ENCODE measurements at regions not wholly inside any gene's neighbourhood (a gene's known extent, or its start where the extent isn't known, plus 50 kb on each side); places are given as distances from the start of the nearest gene placed in this dataset.

DNA sequence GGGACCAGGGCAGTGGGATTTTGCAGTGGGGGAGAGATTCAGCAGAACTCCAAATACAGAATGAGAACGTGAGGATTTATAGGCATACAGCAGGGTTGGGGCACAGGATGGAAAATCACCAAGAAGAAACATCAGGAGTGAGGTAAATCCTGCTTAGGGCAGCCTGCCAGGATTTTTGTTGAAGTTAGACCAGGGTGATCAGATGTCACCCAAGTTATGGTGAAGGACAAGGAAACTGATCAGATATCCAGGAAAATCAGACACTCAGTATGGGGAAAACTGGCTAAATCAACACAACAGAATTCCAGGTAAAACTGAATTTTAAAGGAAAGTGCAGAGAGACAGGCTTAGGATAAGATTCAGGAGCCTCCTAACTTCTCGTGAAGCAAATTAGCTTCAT is 682.4 kb downstream of the TMEM121 start:
- Histone ChIP-seq H3K27ac (ENCODE audit: insufficient read depth, low read depth, low read length) (no peak overlapping the region), H2AFZ (ENCODE audit: low read depth, low read length) (no peak overlapping the region), H3K79me2 (ENCODE audit: control insufficient read depth, insufficient read depth, low read length) (no peaks in the 10 kb centered on the region), H3K4me2 (ENCODE audit: insufficient read depth, low read length) (no peak overlapping the region), H3K36me3 (ENCODE audit: control insufficient read depth in 2 of 2, extremely low read depth in 1 of 2, insufficient read depth in 2 of 2, low read length in 2 of 2) (no peaks in the 10 kb centered on the region), H3K9ac (replicated peaks; ENCODE audit: extremely low read depth, insufficient read depth, low read length) (no peak overlapping the region), H3K27me3 (ENCODE audit: control insufficient read depth in 2 of 2, insufficient read depth in 2 of 2, low read length in 2 of 2) (no peaks in the 10 kb centered on the region), H3K9me1 (replicated peaks; ENCODE audit: control insufficient read depth, extremely low read depth, insufficient read depth, low read length) (no peaks in the 10 kb centered on the region), H3K4me3 (replicated peaks in 1 of 3; ENCODE audit: insufficient read depth in 1 of 3, low read depth in 1 of 3, low read length in 3 of 3) (no peak overlapping the region), H3K9me3 (replicated peaks; ENCODE audit: control insufficient read depth, insufficient read depth, low read length) (peaks cover 12% of the 10 kb centered on the region), H3K4me1 (ENCODE audit: control insufficient read depth, extremely low read depth, insufficient read depth, low read length) (no peaks in the 10 kb centered on the region), H4K20me1 (replicated peaks; ENCODE audit: control insufficient read depth, extremely low read depth, insufficient read depth, low read length) (no peaks in the 10 kb centered on the region)
- FAIRE-seq (no peak), DNase-seq (ENCODE audit: low read depth, low spot score) (no peak)
- ChIA-PET CTCF (no interaction called here), POLR2A (no interaction called here)
- intact Hi-C loops (cut with micrococcal nuclease) (no loop called here), dilution Hi-C loops (cut with MboI; ENCODE audit: extremely low pct_ligation_motif_present, low sequenced_read_pairs) (no loop called here)
- BruUV-seq (replicated peaks), result no TSS peak
- TF ChIP-seq MYC (IDR thresholded peaks at IDR 0.05; ENCODE audit: low read depth, low read length) (no peak), EZH2 (IDR thresholded peaks at IDR 0.05; ENCODE audit: borderline replicate concordance, low read depth, low read length, severe bottlenecking) (no peak)

DNA sequence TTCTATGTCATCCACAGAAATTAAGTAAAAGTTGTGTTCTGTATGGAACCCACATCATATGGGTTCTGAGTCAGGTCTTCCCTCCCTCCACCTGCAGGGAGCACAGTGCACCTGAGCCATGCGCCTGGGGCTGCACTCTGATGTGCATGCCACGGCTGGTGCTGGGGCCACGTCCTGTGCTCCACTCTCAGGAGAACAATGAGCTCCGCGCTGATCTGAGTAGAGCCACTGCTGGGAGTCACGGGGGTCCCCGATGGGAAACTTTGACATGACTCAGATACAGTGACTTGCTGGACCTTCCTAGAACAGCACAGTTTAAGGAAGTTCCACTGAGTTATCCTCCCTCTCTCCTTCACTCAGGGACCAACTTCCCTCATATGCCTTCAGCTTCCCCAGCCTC is 683.4 kb downstream of the TMEM121 start:
- ChIA-PET POLR2A (no interaction called here), CTCF (no interaction called here)
- Histone ChIP-seq H3K4me2 (ENCODE audit: insufficient read depth, low read length) (no peak overlapping the region), H3K4me3 (replicated peaks in 1 of 3; ENCODE audit: insufficient read depth in 1 of 3, low read depth in 1 of 3, low read length in 3 of 3) (no peak overlapping the region), H3K27ac (ENCODE audit: insufficient read depth, low read depth, low read length) (no peak overlapping the region), H3K79me2 (ENCODE audit: control insufficient read depth, insufficient read depth, low read length) (no peaks in the 10 kb centered on the region), H3K9me1 (replicated peaks; ENCODE audit: control insufficient read depth, extremely low read depth, insufficient read depth, low read length) (no peaks in the 10 kb centered on the region), H3K4me1 (ENCODE audit: control insufficient read depth, extremely low read depth, insufficient read depth, low read length) (no peaks in the 10 kb centered on the region), H3K36me3 (ENCODE audit: control insufficient read depth in 2 of 2, extremely low read depth in 1 of 2, insufficient read depth in 2 of 2, low read length in 2 of 2) (no peaks in the 10 kb centered on the region), H3K27me3 (ENCODE audit: control insufficient read depth in 2 of 2, insufficient read depth in 2 of 2, low read length in 2 of 2) (no peaks in the 10 kb centered on the region), H2AFZ (ENCODE audit: low read depth, low read length) (no peak overlapping the region), H4K20me1 (replicated peaks; ENCODE audit: control insufficient read depth, extremely low read depth, insufficient read depth, low read length) (no peaks in the 10 kb centered on the region), H3K9ac (replicated peaks; ENCODE audit: extremely low read depth, insufficient read depth, low read length) (no peak overlapping the region), H3K9me3 (replicated peaks; ENCODE audit: control insufficient read depth, insufficient read depth, low read length) (peaks cover 10% of the 10 kb centered on the region)
- FAIRE-seq (no peak), DNase-seq (ENCODE audit: low read depth, low spot score) (no peak)
- BruUV-seq (replicated peaks), result no TSS peak
- no peak for TF ChIP-seq FOS (IDR thresholded peaks at IDR 0.05; ENCODE audit: borderline replicate concordance, insufficient read depth, low read length)
- TF ChIP-seq POLR2A (IDR thresholded peaks at IDR 0.05; ENCODE audit: low read depth, low read length), result no peak
- TF ChIP-seq POLR2AphosphoS5 (IDR thresholded peaks at IDR 0.05; ENCODE audit: insufficient read depth, low read depth, low read length), result no peak
- TF ChIP-seq EZH2 (IDR thresholded peaks at IDR 0.05; ENCODE audit: borderline replicate concordance, low read depth, low read length, severe bottlenecking), result no peak
- TF ChIP-seq JUN (IDR thresholded peaks at IDR 0.05; ENCODE audit: borderline replicate concordance, insufficient read depth, insufficient read length, low read depth), result no peak
- TF ChIP-seq MAX (IDR thresholded peaks at IDR 0.05; ENCODE audit: insufficient read depth, insufficient read length), result no peak
- intact Hi-C loops (cut with micrococcal nuclease) (no loop called here), dilution Hi-C loops (cut with MboI; ENCODE audit: extremely low pct_ligation_motif_present, low sequenced_read_pairs) (no loop called here)

Measured in endothelial cell of umbilical vein (primary cell).